HEK293 (cell line): ENCODE measurements at regions not wholly inside any gene's neighbourhood (a gene's known extent, or its start where the extent isn't known, plus 50 kb on each side); places are given as distances from the start of the nearest gene placed in this dataset.

Source experiments
- CTCF ChIA-PET: fragments of 350-600 bp; formaldehyde crosslinking; extraction: SDS; loops from one replicate; lab custom pipeline; 2021; ENCODE audit warnings: antibody characterized with exemption; lab: Yijun Ruan, JAX
- POLR2A ChIA-PET: fragments of 300-600 bp; formaldehyde crosslinking; extraction: SDS; loops from one replicate; lab custom pipeline; 2020; ENCODE audit warnings: antibody characterized with exemption, inconsistent platforms; lab: Yijun Ruan, JAX
- H3K27ac ChIP-seq: fragments of 200-500 bp; sonication (Bioruptor generic); 2 replicates; pipeline ENCODE4 v1.5.1; 2014; ENCODE audit warnings: low read depth, low read length, control low read depth, inconsistent platforms; ENCODE audit errors: extremely low read depth
- H3K36me3 ChIP-seq, 2 experiments: fragments of 200-500 bp in 1 of 2; sonication (Bioruptor generic) in 1 of 2; 1 replicate in 1 of 2; 2 replicates in 1 of 2; pipeline ENCODE4 v1.5.1; 2014 to 2017; ENCODE audit warnings: inconsistent platforms in 2 of 2, low read length in 2 of 2; ENCODE audit not compliant: control insufficient read depth in 2 of 2, insufficient read depth in 1 of 2
- H3K4me1 ChIP-seq: fragments of 200-500 bp; sonication (Bioruptor generic); 2 replicates; pipeline ENCODE4 v1.5.1; 2014; ENCODE audit warnings: mild to moderate bottlenecking, low read length, inconsistent platforms; ENCODE audit not compliant: control insufficient read depth, insufficient read depth
- H3K4me3 ChIP-seq: 2 replicates; pipeline ENCODE4 v1.5.1; 2011; ENCODE audit warnings: low read depth, mild to moderate bottlenecking, control low read depth, low read length, moderate library complexity
- H3K9me3 ChIP-seq: fragments of 200-500 bp; sonication (Bioruptor generic); 2 replicates; pipeline ENCODE4 v1.5.1; 2014; ENCODE audit warnings: low read depth, low read length, inconsistent platforms; ENCODE audit not compliant: control insufficient read depth, insufficient read depth
- AEBP2 ChIP-seq: fragments of 450-650 bp; formaldehyde crosslinking; IDR thresholded peaks from 2 replicates; pipeline ENCODE4 v1.5.1; 2016; ENCODE audit warnings: missing biosample characterization, missing genetic modification characterization, borderline replicate concordance
- GLI4 ChIP-seq: fragments of 450-650 bp; formaldehyde crosslinking; IDR thresholded peaks from 2 replicates; pipeline ENCODE4 v1.5.1; 2016; ENCODE audit warnings: missing biosample characterization, missing genetic modification characterization
- HOXD13 ChIP-seq: sonication (generic); formaldehyde crosslinking; IDR thresholded peaks from 2 replicates; pipeline ENCODE4 v1.8.0; 2022; ENCODE audit warnings: missing genetic modification reagents, borderline replicate concordance
- KLF7 ChIP-seq: fragments of 450-650 bp; formaldehyde crosslinking; IDR thresholded peaks from 2 replicates; pipeline ENCODE4 v1.5.1; 2016; ENCODE audit warnings: missing biosample characterization, missing genetic modification characterization, borderline replicate concordance
- SP3 ChIP-seq: fragments of 450-650 bp; formaldehyde crosslinking; IDR thresholded peaks from 2 replicates; pipeline ENCODE4 v1.5.1; 2016; ENCODE audit warnings: missing biosample characterization, missing genetic modification characterization
- TSHZ1 ChIP-seq: fragments of 450-650 bp; formaldehyde crosslinking; IDR thresholded peaks from 2 replicates; pipeline ENCODE4 v1.5.1; 2016; ENCODE audit warnings: missing biosample characterization, missing genetic modification characterization, borderline replicate concordance
- ZBTB1 ChIP-seq: fragments of 450-650 bp; formaldehyde crosslinking; IDR thresholded peaks from 2 replicates; pipeline ENCODE4 v1.5.1; 2016; ENCODE audit warnings: missing biosample characterization, missing genetic modification characterization
- ZEB2 ChIP-seq: fragments of 450-650 bp; formaldehyde crosslinking; IDR thresholded peaks from 2 replicates; pipeline ENCODE4 v1.5.1; 2016; ENCODE audit warnings: missing biosample characterization, missing genetic modification characterization
- ZNF202 ChIP-seq: fragments of 450-650 bp; formaldehyde crosslinking; IDR thresholded peaks from 2 replicates; pipeline ENCODE4 v1.5.1; 2016; ENCODE audit warnings: missing biosample characterization, missing genetic modification characterization, borderline replicate concordance
- ZNF221 ChIP-seq: fragments of 450-650 bp; formaldehyde crosslinking; IDR thresholded peaks from 2 replicates; pipeline ENCODE4 v1.5.1; 2017; ENCODE audit warnings: missing biosample characterization, missing genetic modification characterization, borderline replicate concordance
- ZNF274 ChIP-seq, 2 experiments: fragments of 200-500 bp in 1 of 2; fragments of 450-650 bp in 1 of 2; sonication (Bioruptor generic) in 1 of 2; formaldehyde crosslinking in 1 of 2; IDR thresholded peaks; 2 replicates each; pipeline versions ENCODE4 v1.5.1 to v1.6.1; 2014 to 2016; ENCODE audit warnings: borderline replicate concordance in 1 of 2, inconsistent platforms in 1 of 2, low read length in 1 of 2, missing biosample characterization in 1 of 2, missing genetic modification characterization in 1 of 2
- ZNF416 ChIP-seq: fragments of 450-650 bp; formaldehyde crosslinking; IDR thresholded peaks from 2 replicates; pipeline ENCODE4 v1.5.1; 2016; ENCODE audit warnings: missing biosample characterization, missing genetic modification characterization
- ZNF426 ChIP-seq: fragments of 450-650 bp; formaldehyde crosslinking; IDR thresholded peaks from 2 replicates; pipeline ENCODE4 v1.5.1; 2017; ENCODE audit warnings: missing biosample characterization, missing genetic modification characterization, mild to moderate bottlenecking, inconsistent platforms, moderate library complexity
- ZNF555 ChIP-seq: fragments of 450-650 bp; formaldehyde crosslinking; conservative IDR thresholded peaks from 2 replicates; pipeline ENCODE4 v1.5.1; 2017; ENCODE audit warnings: missing biosample characterization, mild to moderate bottlenecking, missing genetic modification characterization, inconsistent platforms
- ZNF600 ChIP-seq: fragments of 450-650 bp; formaldehyde crosslinking; IDR thresholded peaks from 2 replicates; pipeline ENCODE4 v1.5.1; 2016; ENCODE audit warnings: missing biosample characterization, missing genetic modification characterization
- ZNF747 ChIP-seq: fragments of 450-650 bp; formaldehyde crosslinking; IDR thresholded peaks from 2 replicates; pipeline ENCODE4 v1.5.1; 2016; ENCODE audit warnings: missing biosample characterization, missing genetic modification characterization
- ZXDB ChIP-seq: fragments of 450-650 bp; formaldehyde crosslinking; IDR thresholded peaks from 2 replicates; pipeline ENCODE4 v1.5.1; 2016; ENCODE audit warnings: missing biosample characterization, missing genetic modification characterization
- TF ChIP-seq, protein P1 (sequence below): fragments of 450-650 bp; formaldehyde crosslinking; IDR thresholded peaks from 2 replicates; pipeline ENCODE4 v1.5.1; 2016; ENCODE audit warnings: missing biosample characterization, missing genetic modification characterization
- TF ChIP-seq, protein P2 (sequence below): fragments of 450-650 bp; formaldehyde crosslinking; IDR thresholded peaks from 2 replicates; pipeline ENCODE4 v1.5.1; 2017; ENCODE audit warnings: missing biosample characterization, missing genetic modification characterization

DNA sequence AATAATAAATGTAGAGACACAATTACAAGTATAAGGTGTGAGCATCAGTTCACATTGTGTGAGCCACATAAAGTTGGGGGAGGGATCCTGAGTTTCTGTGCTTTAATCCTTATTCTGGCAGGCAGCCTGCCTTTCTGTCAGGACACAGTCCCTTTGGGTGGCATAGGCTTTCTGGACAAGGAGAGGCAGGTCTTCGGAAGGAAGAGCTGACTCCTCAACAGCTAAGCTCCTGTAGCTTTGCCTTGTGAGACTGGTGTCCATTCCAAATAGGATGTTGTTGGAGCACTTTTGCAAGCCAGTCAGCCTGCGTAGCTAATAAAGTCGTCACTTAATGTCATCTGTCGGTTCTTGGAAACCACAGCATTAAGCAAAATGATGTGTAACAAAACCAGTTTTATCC is 151.9 kb upstream of the MCTP2 start (continued):
- TF ChIP-seq AEBP2 (tag by site-specific recombination) (no peak), ZEB2 (tag by site-specific recombination) (no peak), SP3 (tag by site-specific recombination) (no peak), ZNF274 (IDR thresholded peaks at IDR 0.05; ENCODE audit: low read length) (no peak), ZNF274 (tag by site-specific recombination; IDR thresholded peaks at IDR 0.05; ENCODE audit: borderline replicate concordance) (no peak), ZBTB1 (tag by site-specific recombination) (no peak), ZNF426 (no peak), ZNF600 (tag by site-specific recombination) (no peak), ZXDB (tag by site-specific recombination) (no peak)
- TF ChIP-seq, all 188 proteins: peak for 0

GRCh38 chr15:94077938-94078337 is 153.4 kb upstream of the MCTP2 start:
- no peak overlapping the region for H3K4me3 ChIP-seq
- H3K4me1 ChIP-seq, result peaks cover 15% of the 10 kb centered on the region
- H3K27ac ChIP-seq, result no peak overlapping the region
- no peaks in the 10 kb centered on the region for H3K9me3 ChIP-seq
- TF ChIP-seq, protein P1, sequence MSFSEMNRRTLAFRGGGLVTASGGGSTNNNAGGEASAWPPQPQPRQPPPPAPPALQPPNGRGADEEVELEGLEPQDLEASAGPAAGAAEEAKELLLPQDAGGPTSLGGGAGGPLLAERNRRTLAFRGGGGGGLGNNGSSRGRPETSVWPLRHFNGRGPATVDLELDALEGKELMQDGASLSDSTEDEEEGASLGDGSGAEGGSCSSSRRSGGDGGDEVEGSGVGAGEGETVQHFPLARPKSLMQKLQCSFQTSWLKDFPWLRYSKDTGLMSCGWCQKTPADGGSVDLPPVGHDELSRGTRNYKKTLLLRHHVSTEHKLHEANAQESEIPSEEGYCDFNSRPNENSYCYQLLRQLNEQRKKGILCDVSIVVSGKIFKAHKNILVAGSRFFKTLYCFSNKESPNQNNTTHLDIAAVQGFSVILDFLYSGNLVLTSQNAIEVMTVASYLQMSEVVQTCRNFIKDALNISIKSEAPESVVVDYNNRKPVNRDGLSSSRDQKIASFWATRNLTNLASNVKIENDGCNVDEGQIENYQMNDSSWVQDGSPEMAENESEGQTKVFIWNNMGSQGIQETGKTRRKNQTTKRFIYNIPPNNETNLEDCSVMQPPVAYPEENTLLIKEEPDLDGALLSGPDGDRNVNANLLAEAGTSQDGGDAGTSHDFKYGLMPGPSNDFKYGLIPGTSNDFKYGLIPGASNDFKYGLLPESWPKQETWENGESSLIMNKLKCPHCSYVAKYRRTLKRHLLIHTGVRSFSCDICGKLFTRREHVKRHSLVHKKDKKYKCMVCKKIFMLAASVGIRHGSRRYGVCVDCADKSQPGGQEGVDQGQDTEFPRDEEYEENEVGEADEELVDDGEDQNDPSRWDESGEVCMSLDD (tag by site-specific recombination), result no peak
- TF ChIP-seq, protein P2, sequence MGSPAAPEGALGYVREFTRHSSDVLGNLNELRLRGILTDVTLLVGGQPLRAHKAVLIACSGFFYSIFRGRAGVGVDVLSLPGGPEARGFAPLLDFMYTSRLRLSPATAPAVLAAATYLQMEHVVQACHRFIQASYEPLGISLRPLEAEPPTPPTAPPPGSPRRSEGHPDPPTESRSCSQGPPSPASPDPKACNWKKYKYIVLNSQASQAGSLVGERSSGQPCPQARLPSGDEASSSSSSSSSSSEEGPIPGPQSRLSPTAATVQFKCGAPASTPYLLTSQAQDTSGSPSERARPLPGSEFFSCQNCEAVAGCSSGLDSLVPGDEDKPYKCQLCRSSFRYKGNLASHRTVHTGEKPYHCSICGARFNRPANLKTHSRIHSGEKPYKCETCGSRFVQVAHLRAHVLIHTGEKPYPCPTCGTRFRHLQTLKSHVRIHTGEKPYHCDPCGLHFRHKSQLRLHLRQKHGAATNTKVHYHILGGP (tag by site-specific recombination), result no peak
- TF ChIP-seq ZNF221 (tag by site-specific recombination) (no peak), HOXD13 (CRISPR knock-in tag) (no peak), GLI4 (no peak), KLF7 (tag by site-specific recombination) (no peak), ZNF202 (no peak), ZNF747 (tag by site-specific recombination) (no peak)
- TF ChIP-seq, all 188 proteins: peak for 0
- CTCF ChIA-PET, result interaction anchor here (0.5 to 2.0 kb wide), 3 partner anchors 42 to 599 kb away, joined by 3 to 5 read pairs (median 3); no protein-coding TSS in a partner anchor
- H3K36me3 ChIP-seq, result no peaks in the 10 kb centered on the region
- POLR2A ChIA-PET, result no interaction called here

GRCh38 chr15:94075349-94075748 is 156.0 kb upstream of the MCTP2 start:
- no peak for TF ChIP-seq ZNF555 (tag by site-specific recombination)
- TF ChIP-seq TSHZ1 (tag by site-specific recombination), result no peak
- TF ChIP-seq ZNF600 (tag by site-specific recombination), result no peak
- no peak for TF ChIP-seq ZNF416 (tag by site-specific recombination)
- Histone ChIP-seq H3K27ac (no peak overlapping the region; the same call in 1 of the 2 replicates), H3K36me3 (no peaks in the 10 kb centered on the region), H3K9me3 (no peaks in the 10 kb centered on the region), H3K4me1 (peaks cover 15% of the 10 kb centered on the region), H3K4me3 (no peak overlapping the region)
- POLR2A ChIA-PET, result interaction anchor here (0.5 kb wide), 1 partner anchor 55 kb away, joined by 3 read pairs; no protein-coding TSS in a partner anchor
- CTCF ChIA-PET, result interaction anchor here (0.7 to 1.1 kb wide), 2 partner anchors 44 to 526 kb away, joined by 3 to 4 read pairs; no protein-coding TSS in a partner anchor
